Epithelial cell of prostate (primary cell): ENCODE measurements at regions not wholly inside any gene's neighbourhood (a gene's known extent, or its start where the extent isn't known, plus 50 kb on each side); places are given as distances from the start of the nearest gene placed in this dataset.
"Not testable (repeated sequence)": the region's sequence is repeated elsewhere in the genome, so short reads cannot be mapped to it uniquely, and the experiment has no call there.

Source experiments
- DNase-seq: peaks from one replicate; pipeline ENCODE4 v3.0.0-alpha.2; 2011; ENCODE audit warnings: low read depth, low spot score
- H3K27ac ChIP-seq: fragments of 450-650 bp; 2 replicates; pipeline ENCODE4 v1.5.1; 2017; ENCODE audit warnings: mild to moderate bottlenecking

GRCh38 chr4:186366326-186366725 is 100.3 kb downstream of the F11 start:
- no peak overlapping the region for H3K27ac ChIP-seq
- DNase-seq: no peak

GRCh38 chr4:186363038-186363437 is 97.0 kb downstream of the F11 start:
- DNase-seq, H3K27ac ChIP-seq: not testable (repeated sequence)

- no peak overlapping the region for H3K27ac ChIP-seq
- no peak for DNase-seq
Observed at GRCh38 chr4:186360551-186360950, 94.6 kb downstream of the F11 start.

GRCh38 chr4:186351668-186352194 is 85.7 kb downstream of the F11 start:
- no peak overlapping the region for H3K27ac ChIP-seq
- DNase-seq: no peak

GRCh38 chr4:186348433-186348832 is 82.4 kb downstream of the F11 start:
- DNase-seq: no peak
- no peak overlapping the region for H3K27ac ChIP-seq

- DNase-seq: no peak
Observed at GRCh38 chr4:186347743-186348142, 81.8 kb downstream of the F11 start.

GRCh38 chr4:186345184-186345583 is 79.2 kb downstream of the F11 start:
- no peak for DNase-seq
- H3K27ac ChIP-seq: no peak overlapping the region

More at GRCh38 chr4:186347743-186348142, 81.8 kb downstream of the F11 start:
- H3K27ac ChIP-seq: no peak overlapping the region

- peak; percentile 31 for DNase-seq
- no peak overlapping the region for H3K27ac ChIP-seq
Observed at GRCh38 chr4:186342582-186342981, 76.6 kb downstream of the F11 start.

GRCh38 chr4:186341655-186342054 is 75.7 kb downstream of the F11 start:
- H3K27ac ChIP-seq: no peak overlapping the region
- no peak for DNase-seq
